GM12891 (cell line): ENCODE measurements at regions not wholly inside any gene's neighbourhood (a gene's known extent, or its start where the extent isn't known, plus 50 kb on each side); places are given as distances from the start of the nearest gene placed in this dataset.

Experiments
- PAX5 ChIP-seq: IDR thresholded peaks from 2 replicates; pipeline ENCODE4 v1.6.1; 2011; ENCODE audit warnings: low read length, moderate library complexity, mild to moderate bottlenecking; ENCODE audit not compliant: insufficient read depth, severe bottlenecking
- POLR2A ChIP-seq: IDR thresholded peaks from 2 replicates; pipeline ENCODE4 v1.6.1; 2011; ENCODE audit warnings: low read depth, low read length, control low read depth
- POLR2AphosphoS5 ChIP-seq: IDR thresholded peaks from 2 replicates; pipeline ENCODE4 v1.6.1; 2011; ENCODE audit warnings: low read depth, low read length, control low read depth
- SPI1 ChIP-seq: IDR thresholded peaks from 2 replicates; pipeline ENCODE4 v1.6.1; 2011; ENCODE audit warnings: low read depth, low read length, control low read depth
- TAF1 ChIP-seq: IDR thresholded peaks from 2 replicates; pipeline ENCODE4 v1.6.1; 2011; ENCODE audit warnings: low read depth, low read length, control low read depth

GRCh38 chr16:73240920-73241319 lies 193.0 kb upstream of the ZFHX3 start:
- TF ChIP-seq POLR2AphosphoS5: no peak
- TF ChIP-seq POLR2A: no peak
- TF ChIP-seq PAX5: no peak
- TF ChIP-seq SPI1: no peak
- no peak for TF ChIP-seq TAF1
